Right lobe of liver (tissue), 6 donors: ENCODE measurements at regions not wholly inside any gene's neighbourhood (a gene's known extent, or its start where the extent isn't known, plus 50 kb on each side); places are given as distances from the start of the nearest gene placed in this dataset.

Experiments
- ATAC-seq, 4 donors: fragments of 200-7000 bp; cut with Tn5 transposase; one replicate each; pipeline ENCODE4 v1.9.1; 2020; ENCODE audit warnings: mild to moderate bottlenecking in 4 of 4, moderate library complexity in 4 of 4
- DNase-seq, 3 donors: peaks; one replicate each; pipeline ENCODE4 v3.0.0-alpha.2; 2020
- H3K27ac ChIP-seq, 3 donors: fragments of 200-600 bp; one replicate each; pipeline ENCODE4 v1.8.0; 2022
- H3K27me3 ChIP-seq, 2 donors: fragments of 200-600 bp; one replicate each; pipeline ENCODE4 v1.8.0; 2022
- H3K36me3 ChIP-seq, 4 donors: fragments of 200-600 bp; sonication (generic) in 1 of 4; one replicate each; pipeline versions ENCODE4 v1.5.1 to v1.8.0; 2017 to 2022; ENCODE audit warnings: control low read depth in 1 of 4
- H3K4me1 ChIP-seq, 4 donors: fragments of 200-600 bp; sonication (generic) in 1 of 4; one replicate each; pipeline versions ENCODE4 v1.5.1 to v1.8.0; 2017 to 2022; ENCODE audit warnings: control low read depth in 1 of 4
- H3K4me3 ChIP-seq, 3 donors: fragments of 200-600 bp; one replicate each; pipeline ENCODE4 v1.8.0; 2022
- H3K9me3 ChIP-seq, 4 donors: fragments of 200-600 bp; sonication (generic) in 1 of 4; one replicate each; pipeline versions ENCODE4 v1.5.1 to v1.8.0; 2017 to 2022; ENCODE audit warnings: control low read depth in 1 of 4
- CTCF ChIP-seq, 4 donors: fragments of 200-600 bp in 3 of 4; fragments of 450-650 bp in 1 of 4; IDR thresholded peaks; one replicate each; pipeline versions ENCODE4 v1.5.1 to v1.8.0; 2016 to 2022; ENCODE audit warnings: antibody characterized with exemption in 4 of 4, mild to moderate bottlenecking in 2 of 4
- POLR2A ChIP-seq: fragments of 450-650 bp; IDR thresholded peaks from one replicate; pipeline ENCODE4 v1.6.1; 2017; ENCODE audit warnings: antibody characterized with exemption, mild to moderate bottlenecking
- WGBS: methylation state at CpG from one replicate; pipeline ENCODE4 v1.1.6; 2018; ENCODE audit warnings: low coverage, low lambda C conversion rate; ENCODE audit not compliant: insufficient coverage; ENCODE audit errors: missing lambda C conversion rate; 5-methylcytosine and 5-hydroxymethylcytosine counted together
- intact Hi-C, 2 donors: fragments of 100-400 bp; cut with DNase I; formaldehyde crosslinking; loops; one replicate each; pipeline versions ENCODE4 v1.11.2 to v1.14.1; 2022
- donor health status: DM: no; HTN: yes; CAD: no.
- donor health status: DM: no; HTN: no; CAD: no.
- donor health status: DM: no; HTN: no; CAD: no.
- donor health status: DM: no; HTN: yes; CAD: no.
- donor health status: DM: no; HTN: yes; CAD: no.

GRCh38 chr13:99046851-99047250 lies 69.0 kb upstream of the DOCK9 start:
- intact Hi-C loops: no loop called here
- WGBS: 18% methylated on average over 4 of the region's 4 CpGs
- DNase-seq (no peak), ATAC-seq (peak in 1 of 4 donors; percentile 32)
- no peaks in the 10 kb centered on the region for H3K9me3 ChIP-seq
- TF ChIP-seq CTCF (IDR thresholded peaks at IDR 0.05) (no peak), POLR2A (no peak)
- H3K27me3 ChIP-seq: no peaks in the 10 kb centered on the region
- no peak overlapping the region for H3K4me3 ChIP-seq
- H3K27ac ChIP-seq: no peak overlapping the region
- no peaks in the 10 kb centered on the region for H3K4me1 ChIP-seq
- H3K36me3 ChIP-seq: no peaks in the 10 kb centered on the region

GRCh38 chr13:99050983-99051488 lies 73.2 kb upstream of the DOCK9 start:
- Histone ChIP-seq H3K27me3 (no peaks in the 10 kb centered on the region), H3K4me3 (no peak overlapping the region), H3K27ac (no peak overlapping the region), H3K4me1 (no peaks in the 10 kb centered on the region), H3K36me3 (no peaks in the 10 kb centered on the region), H3K9me3 (no peaks in the 10 kb centered on the region)
- intact Hi-C loops: no loop called here
- WGBS: 80% methylated on average over 6 of the region's 7 CpGs
- no peak for ATAC-seq
- no peak for DNase-seq
- no peak for TF ChIP-seq POLR2A
- TF ChIP-seq CTCF (IDR thresholded peaks at IDR 0.05): no peak

GRCh38 chr13:99051768-99052455 lies 74.0 kb upstream of the DOCK9 start:
- H3K4me3 ChIP-seq: no peak overlapping the region
- peaks cover 0 to 5% (median under 1%) of the 10 kb centered on the region in 4 donors for H3K4me1 ChIP-seq
- TF ChIP-seq CTCF (IDR thresholded peaks at IDR 0.05) (no peak), POLR2A (no peak)
- intact Hi-C loops: no loop called here
- WGBS: 83% methylated on average over 2 of the region's 2 CpGs
- ATAC-seq (no peak), DNase-seq (no peak)
- H3K9me3 ChIP-seq: no peaks in the 10 kb centered on the region
- no peak overlapping the region for H3K27ac ChIP-seq
- no peaks in the 10 kb centered on the region for H3K36me3 ChIP-seq
- no peaks in the 10 kb centered on the region for H3K27me3 ChIP-seq

GRCh38 chr13:99053636-99054233 lies 75.9 kb upstream of the DOCK9 start:
- TF ChIP-seq CTCF (IDR thresholded peaks at IDR 0.05) (no peak), POLR2A (no peak)
- DNase-seq: no peak
- no peaks in the 10 kb centered on the region for H3K27me3 ChIP-seq
- ATAC-seq: no peak
- no peak overlapping the region for H3K4me3 ChIP-seq
- no peaks in the 10 kb centered on the region for H3K36me3 ChIP-seq
- H3K9me3 ChIP-seq: no peaks in the 10 kb centered on the region
- intact Hi-C loops: no loop called here
- H3K4me1 ChIP-seq: peaks cover 0 to 19% (median 8%) of the 10 kb centered on the region in 4 donors
- WGBS: 84% methylated on average over 4 of the region's 5 CpGs
- H3K27ac ChIP-seq: no peak overlapping the region
